ENCODE measurements at regions not wholly inside any gene's neighbourhood (a gene's known extent, or its start where the extent isn't known, plus 50 kb on each side); places are given as distances from the start of the nearest gene placed in this dataset.

DNA sequence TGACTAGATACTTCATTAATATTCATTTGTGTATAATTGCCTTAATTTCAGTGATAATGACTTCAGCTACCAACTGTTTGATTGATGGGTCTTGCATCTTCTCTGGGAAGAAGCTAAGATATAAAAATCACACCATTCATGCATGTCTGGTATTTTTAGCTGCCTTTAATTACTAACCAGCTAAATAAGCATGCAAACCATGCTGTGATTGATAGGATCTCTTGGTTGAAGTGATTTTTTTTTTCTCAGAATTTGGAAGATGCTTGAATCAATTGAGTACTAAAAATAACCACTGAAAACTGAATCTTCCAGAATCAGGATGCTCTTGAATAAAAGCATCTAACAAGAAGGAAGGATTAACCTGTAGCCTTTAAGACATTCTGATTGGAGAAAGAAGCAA is 668.8 kb downstream of the TDRD15 start:
- TF ChIP-seq, protein P1, sequence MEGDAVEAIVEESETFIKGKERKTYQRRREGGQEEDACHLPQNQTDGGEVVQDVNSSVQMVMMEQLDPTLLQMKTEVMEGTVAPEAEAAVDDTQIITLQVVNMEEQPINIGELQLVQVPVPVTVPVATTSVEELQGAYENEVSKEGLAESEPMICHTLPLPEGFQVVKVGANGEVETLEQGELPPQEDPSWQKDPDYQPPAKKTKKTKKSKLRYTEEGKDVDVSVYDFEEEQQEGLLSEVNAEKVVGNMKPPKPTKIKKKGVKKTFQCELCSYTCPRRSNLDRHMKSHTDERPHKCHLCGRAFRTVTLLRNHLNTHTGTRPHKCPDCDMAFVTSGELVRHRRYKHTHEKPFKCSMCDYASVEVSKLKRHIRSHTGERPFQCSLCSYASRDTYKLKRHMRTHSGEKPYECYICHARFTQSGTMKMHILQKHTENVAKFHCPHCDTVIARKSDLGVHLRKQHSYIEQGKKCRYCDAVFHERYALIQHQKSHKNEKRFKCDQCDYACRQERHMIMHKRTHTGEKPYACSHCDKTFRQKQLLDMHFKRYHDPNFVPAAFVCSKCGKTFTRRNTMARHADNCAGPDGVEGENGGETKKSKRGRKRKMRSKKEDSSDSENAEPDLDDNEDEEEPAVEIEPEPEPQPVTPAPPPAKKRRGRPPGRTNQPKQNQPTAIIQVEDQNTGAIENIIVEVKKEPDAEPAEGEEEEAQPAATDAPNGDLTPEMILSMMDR (IDR thresholded peaks at IDR 0.05; ENCODE audit: low read depth, low read length, missing control alignments): no peak
- no peak for DNase-seq (ENCODE audit: extremely low read depth, low read depth)
- no peak overlapping the region for H3K4me3 ChIP-seq (replicated peaks; ENCODE audit: low read depth, low read length)

GRCh38 chr2:21793461-21793860 is 669.7 kb downstream of the TDRD15 start:
- H3K4me3 ChIP-seq (replicated peaks; ENCODE audit: low read depth, low read length): no peak overlapping the region
- TF ChIP-seq, protein P1 (IDR thresholded peaks at IDR 0.05; ENCODE audit: low read depth, low read length, missing control alignments): no peak
- no peak for DNase-seq (ENCODE audit: extremely low read depth, low read depth)

DNA sequence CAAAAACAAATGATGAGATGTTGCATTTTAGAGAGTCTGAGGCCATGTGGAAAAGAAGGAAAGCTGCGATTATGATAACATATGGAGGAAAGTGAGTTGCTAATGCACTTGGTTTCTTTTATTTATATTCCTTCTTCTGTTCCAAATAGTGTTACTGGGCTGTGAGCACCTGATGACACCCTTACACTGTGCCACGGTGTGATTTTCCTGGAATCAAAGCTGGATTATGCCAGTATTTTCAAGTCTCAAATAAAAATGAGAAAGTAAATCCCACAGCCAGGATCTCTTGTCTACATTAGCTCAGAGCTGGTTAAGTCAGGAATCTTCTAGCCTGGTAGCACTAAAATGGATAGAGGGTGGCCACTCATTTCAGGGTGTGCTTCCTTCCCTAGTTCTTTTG is 670.8 kb downstream of the TDRD15 start:
- H3K4me3 ChIP-seq (replicated peaks; ENCODE audit: low read depth, low read length): no peak overlapping the region
- no peak for DNase-seq (ENCODE audit: extremely low read depth, low read depth)
- TF ChIP-seq, protein P1 (IDR thresholded peaks at IDR 0.05; ENCODE audit: low read depth, low read length, missing control alignments): no peak

DNA sequence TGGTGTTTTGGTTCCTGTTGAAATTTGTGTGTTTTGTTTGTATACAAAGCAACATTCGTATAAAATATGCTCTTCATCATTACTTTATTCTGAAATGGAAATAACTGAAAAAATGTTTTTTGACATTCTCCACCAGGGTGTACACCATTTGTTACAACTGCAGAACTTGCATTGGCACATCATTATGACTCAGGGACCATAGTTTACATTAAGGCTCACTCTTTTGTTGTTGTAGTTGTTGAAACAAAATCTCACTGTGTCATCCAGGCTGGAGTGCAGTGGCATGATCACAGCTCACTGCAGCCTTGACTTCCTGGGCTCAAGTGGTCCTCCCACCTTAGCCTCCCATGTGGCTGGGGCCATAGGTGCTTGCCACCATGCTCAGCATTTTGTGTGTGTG is 676.6 kb downstream of the TDRD15 start:
- no peak for DNase-seq (ENCODE audit: extremely low read depth, low read depth)
- TF ChIP-seq, protein P1 (IDR thresholded peaks at IDR 0.05; ENCODE audit: low read depth, low read length, missing control alignments): no peak
- H3K4me3 ChIP-seq (replicated peaks; ENCODE audit: low read depth, low read length): no peak overlapping the region

GRCh38 chr2:21803550-21803949 is 679.8 kb downstream of the TDRD15 start:
- TF ChIP-seq, protein P1 (IDR thresholded peaks at IDR 0.05; ENCODE audit: low read depth, low read length, missing control alignments): no peak
- DNase-seq (ENCODE audit: extremely low read depth, low read depth): no peak

GRCh38 chr2:21804151-21804550 is 680.4 kb downstream of the TDRD15 start:
- no peak for DNase-seq (ENCODE audit: extremely low read depth, low read depth)
- TF ChIP-seq, protein P1 (IDR thresholded peaks at IDR 0.05; ENCODE audit: low read depth, low read length, missing control alignments): no peak
- H3K4me3 ChIP-seq (replicated peaks; ENCODE audit: low read depth, low read length): no peak overlapping the region

More at GRCh38 chr2:21803550-21803949, 679.8 kb downstream of the TDRD15 start:
- no peak overlapping the region for H3K4me3 ChIP-seq (replicated peaks; ENCODE audit: low read depth, low read length)

DNA sequence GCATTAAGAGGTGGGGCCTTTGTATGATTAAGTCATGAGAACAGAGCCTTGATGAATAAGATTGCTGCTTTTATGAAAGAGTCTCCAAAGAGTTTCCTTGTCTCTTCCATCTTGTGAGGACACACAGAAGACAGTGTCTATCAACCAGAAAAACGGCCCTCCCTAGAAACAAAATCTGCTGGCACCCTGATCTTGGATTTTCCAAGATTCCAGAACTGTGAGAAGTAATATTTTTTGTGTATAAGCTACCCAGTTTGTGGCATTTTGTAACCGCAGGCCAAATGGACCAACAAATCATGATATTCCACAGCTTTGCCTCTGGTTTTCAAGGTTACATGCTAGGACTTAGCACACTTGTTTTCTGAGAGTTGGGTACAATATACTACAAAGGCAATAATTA is 687.8 kb downstream of the TDRD15 start:
- TF ChIP-seq, protein P1 (IDR thresholded peaks at IDR 0.05; ENCODE audit: low read depth, low read length, missing control alignments): no peak
- no peak for DNase-seq (ENCODE audit: extremely low read depth, low read depth)
- H3K4me3 ChIP-seq (replicated peaks; ENCODE audit: low read depth, low read length): no peak overlapping the region

Data from HFF-Myc (cell line).